Spleen (tissue), 7 donors: ENCODE measurements at regions not wholly inside any gene's neighbourhood (a gene's known extent, or its start where the extent isn't known, plus 50 kb on each side); places are given as distances from the start of the nearest gene placed in this dataset.

ENCODE experiments used
- POLR2A ChIP-seq, 3 donors: fragments of 450-650 bp; IDR thresholded peaks; one replicate each; pipeline ENCODE4 v1.5.1; 2017; ENCODE audit warnings: antibody characterized with exemption in 3 of 3, mild to moderate bottlenecking in 1 of 3
- TF ChIP-seq, protein P1 (sequence below), 11 experiments: fragments of 200-600 bp in 7 of 11; fragments of 450-650 bp in 4 of 11; sonication (generic) in 4 of 11; IDR thresholded peaks in 8 of 11; conservative IDR thresholded peaks in 3 of 11; 1 replicate in 7 of 11; 2 replicates in 4 of 11; pipeline versions ENCODE4 v1.4.0 to v1.8.0; 2016 to 2021; ENCODE audit warnings: antibody characterized with exemption in 11 of 11, inconsistent platforms in 4 of 11, mild to moderate bottlenecking in 1 of 11
- donor health status: DM: no; HTN: no; CAD: no; lungs with moderate emphysema.
- donor health status: DM: no; HTN: no; CAD: no.
- donor health status: DM: no; HTN: no; CAD: no.

- TF ChIP-seq, protein P1, sequence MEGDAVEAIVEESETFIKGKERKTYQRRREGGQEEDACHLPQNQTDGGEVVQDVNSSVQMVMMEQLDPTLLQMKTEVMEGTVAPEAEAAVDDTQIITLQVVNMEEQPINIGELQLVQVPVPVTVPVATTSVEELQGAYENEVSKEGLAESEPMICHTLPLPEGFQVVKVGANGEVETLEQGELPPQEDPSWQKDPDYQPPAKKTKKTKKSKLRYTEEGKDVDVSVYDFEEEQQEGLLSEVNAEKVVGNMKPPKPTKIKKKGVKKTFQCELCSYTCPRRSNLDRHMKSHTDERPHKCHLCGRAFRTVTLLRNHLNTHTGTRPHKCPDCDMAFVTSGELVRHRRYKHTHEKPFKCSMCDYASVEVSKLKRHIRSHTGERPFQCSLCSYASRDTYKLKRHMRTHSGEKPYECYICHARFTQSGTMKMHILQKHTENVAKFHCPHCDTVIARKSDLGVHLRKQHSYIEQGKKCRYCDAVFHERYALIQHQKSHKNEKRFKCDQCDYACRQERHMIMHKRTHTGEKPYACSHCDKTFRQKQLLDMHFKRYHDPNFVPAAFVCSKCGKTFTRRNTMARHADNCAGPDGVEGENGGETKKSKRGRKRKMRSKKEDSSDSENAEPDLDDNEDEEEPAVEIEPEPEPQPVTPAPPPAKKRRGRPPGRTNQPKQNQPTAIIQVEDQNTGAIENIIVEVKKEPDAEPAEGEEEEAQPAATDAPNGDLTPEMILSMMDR (IDR thresholded peaks at IDR 0.05 in 8 of 11, conservative IDR thresholded peaks at IDR 0.05 in 3 of 11), result no peak
- no peak for TF ChIP-seq POLR2A (IDR thresholded peaks at IDR 0.05)
Observed at GRCh38 chr13:22372261-22372660, 701.4 kb downstream of the FGF9 start.
